CD4-positive, alpha-beta T cell treated with Interleukin-1 beta for 1 hour (primary cell): ENCODE measurements at regions not wholly inside any gene's neighbourhood (a gene's known extent, or its start where the extent isn't known, plus 50 kb on each side); places are given as distances from the start of the nearest gene placed in this dataset.
"Not testable (repeated sequence)": the region's sequence is repeated elsewhere in the genome, so short reads cannot be mapped to it uniquely, and the experiment has no call there.

Source experiments
- DNase-seq, 2 donors: peaks; one replicate each; pipeline ENCODE4 v3.0.0-alpha.2; 2020 to 2022

DNA sequence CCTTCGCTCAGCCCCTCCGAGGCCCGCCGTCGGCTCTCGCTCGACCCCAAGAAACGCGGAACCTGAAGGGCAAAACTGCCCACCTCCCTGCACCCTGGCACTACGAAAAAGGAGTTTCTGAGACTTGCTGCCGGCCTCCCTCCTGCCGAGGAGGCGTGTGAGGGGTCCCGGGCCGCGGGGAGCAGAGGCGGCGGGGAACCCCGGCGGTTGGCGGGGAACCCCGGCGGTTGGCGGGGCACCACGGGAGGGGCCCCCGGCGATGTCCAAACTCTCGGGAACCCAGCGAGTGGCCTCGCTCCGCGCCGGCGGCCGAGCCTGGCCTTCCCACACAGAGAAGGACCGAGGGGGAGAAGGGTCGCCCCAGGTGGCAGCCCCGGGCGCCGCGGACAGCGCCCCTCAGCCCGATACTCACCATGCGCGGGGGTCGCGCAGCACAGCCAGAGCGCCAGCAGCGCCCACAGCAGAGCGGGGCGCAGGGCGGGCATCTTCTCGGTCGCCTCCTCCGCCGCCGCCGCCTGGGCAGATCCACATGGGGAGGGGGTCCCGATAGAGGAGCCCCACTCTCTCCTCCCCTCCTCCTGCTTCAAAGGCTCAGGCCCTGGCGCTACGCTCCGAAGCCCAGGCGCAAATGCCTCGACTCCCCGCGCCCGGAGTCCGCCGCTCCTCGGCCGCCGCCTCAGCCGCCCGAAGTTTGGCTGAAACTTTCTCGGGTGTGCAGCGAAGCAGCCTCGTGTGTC is 69.4 kb upstream of the NUDT4B start:
- peak; percentile 43 to 52 for DNase-seq

DNA sequence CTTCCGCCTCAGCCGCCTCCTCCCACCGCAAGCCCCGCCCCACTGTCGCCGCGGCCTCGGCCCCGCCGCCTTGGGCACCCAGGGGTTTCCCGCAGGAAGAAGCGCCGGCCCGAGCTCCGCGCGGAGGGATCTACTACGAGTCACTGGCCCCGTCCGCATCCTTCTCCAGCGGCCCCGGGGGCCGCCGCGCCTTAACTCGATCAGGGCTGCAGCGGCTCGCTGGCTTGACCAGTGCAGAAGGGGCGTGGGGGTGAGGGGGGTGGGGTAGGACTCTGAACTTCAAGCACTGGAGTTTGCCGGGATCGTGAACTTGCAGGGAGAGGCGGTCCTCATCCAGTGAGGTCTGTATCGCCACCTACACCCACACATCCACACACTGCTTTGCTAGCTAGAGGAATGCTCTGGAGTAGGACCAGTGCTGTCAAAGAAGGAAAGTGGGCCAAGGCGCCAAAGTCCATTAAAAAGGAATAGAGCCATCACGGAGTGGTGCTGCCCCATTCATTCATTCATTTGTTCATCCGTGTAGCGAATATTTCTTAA is 68.7 kb upstream of the NUDT4B start:
- DNase-seq, result not testable (repeated sequence)

- not testable (repeated sequence) for DNase-seq
Measured at GRCh38 chr1:148686735-148687134, 61.8 kb upstream of the NUDT4B start.

DNA sequence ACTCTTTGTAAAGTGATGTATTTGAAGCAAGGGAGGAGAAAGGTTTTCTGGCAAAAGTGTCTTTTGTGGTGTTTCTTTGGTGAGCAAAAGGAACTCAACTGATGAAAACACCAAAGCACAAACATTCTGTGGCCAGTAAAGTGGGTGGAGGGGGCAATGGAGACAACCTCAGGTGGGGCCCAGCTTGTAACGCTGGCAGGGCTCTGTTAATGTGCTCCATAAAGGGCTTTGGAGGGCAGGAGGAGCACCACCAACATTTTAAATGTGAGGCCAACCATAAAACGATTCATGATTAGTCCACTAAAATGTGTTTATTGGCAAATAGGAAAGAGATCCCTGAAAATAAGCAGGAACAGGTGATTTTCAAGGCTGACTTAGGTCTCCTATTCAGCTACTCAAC is 61.2 kb upstream of the NUDT4B start:
- not testable (repeated sequence) for DNase-seq
